ENCODE measurements at regions not wholly inside any gene's neighbourhood (a gene's known extent, or its start where the extent isn't known, plus 50 kb on each side); places are given as distances from the start of the nearest gene placed in this dataset.

- TF ChIP-seq PATZ1 (CRISPR knock-in tag; IDR thresholded peaks at IDR 0.05; ENCODE audit: borderline replicate concordance) (no peak), PPARA (CRISPR knock-in tag; IDR thresholded peaks at IDR 0.05; ENCODE audit: borderline replicate concordance) (no peak), TCF4 (CRISPR knock-in tag; IDR thresholded peaks at IDR 0.05; ENCODE audit: borderline replicate concordance) (no peak), ZC3H10 (CRISPR knock-in tag; IDR thresholded peaks at IDR 0.05) (no peak), CSDC2 (CRISPR knock-in tag; IDR thresholded peaks at IDR 0.05) (no peak), ISL1 (CRISPR knock-in tag; IDR thresholded peaks at IDR 0.05) (no peak), GLIS3 (CRISPR knock-in tag; IDR thresholded peaks at IDR 0.05) (no peak), ZFP3 (CRISPR knock-in tag; IDR thresholded peaks at IDR 0.05) (no peak)
- ATAC-seq = no peak
These were observed 373.1 kb downstream of the ETS1 start for GRCh38 chr11:128214263-128214662.

GRCh38 chr11:128213461-128213860 lies 373.9 kb downstream of the ETS1 start:
- ATAC-seq = no peak
- TF ChIP-seq SNAI2 (CRISPR knock-in tag; IDR thresholded peaks at IDR 0.05) = no peak
- TF ChIP-seq PATZ1 (CRISPR knock-in tag; IDR thresholded peaks at IDR 0.05; ENCODE audit: borderline replicate concordance) = no peak
- TF ChIP-seq ARNTL (CRISPR knock-in tag; IDR thresholded peaks at IDR 0.05; ENCODE audit: borderline replicate concordance, low read depth) = no peak
- TF ChIP-seq ZNF70 (CRISPR knock-in tag; IDR thresholded peaks at IDR 0.05) = no peak
- no peak for TF ChIP-seq ESRRG (CRISPR knock-in tag; IDR thresholded peaks at IDR 0.05)
- no peak for TF ChIP-seq GLIS3 (CRISPR knock-in tag; IDR thresholded peaks at IDR 0.05)
- TF ChIP-seq TSHZ2 (CRISPR knock-in tag; IDR thresholded peaks at IDR 0.05) = no peak
- no peak for TF ChIP-seq ZC3H10 (CRISPR knock-in tag; IDR thresholded peaks at IDR 0.05)
- TF ChIP-seq ISL1 (CRISPR knock-in tag; IDR thresholded peaks at IDR 0.05) = no peak
- no peak for TF ChIP-seq POU6F1 (CRISPR knock-in tag; IDR thresholded peaks at IDR 0.05; ENCODE audit: borderline replicate concordance, low read depth)
- TF ChIP-seq PPARA (CRISPR knock-in tag; IDR thresholded peaks at IDR 0.05; ENCODE audit: borderline replicate concordance) = no peak
- TF ChIP-seq CSRNP3 (CRISPR knock-in tag; IDR thresholded peaks at IDR 0.05) = no peak
- TF ChIP-seq CSDC2 (CRISPR knock-in tag; IDR thresholded peaks at IDR 0.05) = no peak
- no peak for TF ChIP-seq ZNF8 (CRISPR knock-in tag; IDR thresholded peaks at IDR 0.05)
- no peak for TF ChIP-seq TOX (CRISPR knock-in tag; IDR thresholded peaks at IDR 0.05; ENCODE audit: borderline replicate concordance)
- no peak for TF ChIP-seq ZFP30 (CRISPR knock-in tag; IDR thresholded peaks at IDR 0.05)

- TF ChIP-seq TCF4 (CRISPR knock-in tag; IDR thresholded peaks at IDR 0.05; ENCODE audit: borderline replicate concordance) (no peak), ISL1 (CRISPR knock-in tag; IDR thresholded peaks at IDR 0.05) (no peak), OSR1 (CRISPR knock-in tag; IDR thresholded peaks at IDR 0.05) (no peak), ZNF70 (CRISPR knock-in tag; IDR thresholded peaks at IDR 0.05) (no peak), RARB (CRISPR knock-in tag; IDR thresholded peaks at IDR 0.05) (no peak), GLIS3 (CRISPR knock-in tag; IDR thresholded peaks at IDR 0.05) (no peak), ZFP3 (CRISPR knock-in tag; IDR thresholded peaks at IDR 0.05) (no peak)
- ATAC-seq = no peak
These were observed 375.0 kb downstream of the ETS1 start for GRCh38 chr11:128212324-128212723.
